SK-N-SH treated with all-trans-retinoic acid at 6 μM for 48 hours (cell line): ENCODE measurements at regions not wholly inside any gene's neighbourhood (a gene's known extent, or its start where the extent isn't known, plus 50 kb on each side); places are given as distances from the start of the nearest gene placed in this dataset.
A peak's percentile ranks its signal among the peaks of the same experiment; 100 is the strongest.

ENCODE experiments used
- ATAC-seq: fragments of 200-7000 bp; cut with Tn5 transposase; 3 replicates; pipeline ENCODE4 v1.9.1; 2020; ENCODE audit warnings: mild to moderate bottlenecking, moderate library complexity
- ARNTL ChIP-seq: fragments of 450-650 bp; formaldehyde crosslinking; IDR thresholded peaks from 2 replicates; pipeline ENCODE4 v1.5.0; 2020; ENCODE audit warnings: low read depth, mild to moderate bottlenecking, moderate library complexity, borderline replicate concordance
- CSDC2 ChIP-seq: fragments of 250-450 bp; sonication (Bioruptor Pico); IDR thresholded peaks from 2 replicates; pipeline ENCODE4 v1.5.0; 2020; ENCODE audit warnings: mild to moderate bottlenecking, moderate library complexity
- ESRRG ChIP-seq: fragments of 250-450 bp; sonication (Bioruptor Pico); IDR thresholded peaks from 2 replicates; pipeline ENCODE4 v1.6.1; 2021; ENCODE audit warnings: mild to moderate bottlenecking
- GLIS3 ChIP-seq: fragments of 250-450 bp; sonication (Bioruptor Pico); IDR thresholded peaks from 2 replicates; pipeline ENCODE4 v1.5.0; 2020; ENCODE audit warnings: mild to moderate bottlenecking, moderate library complexity
- ISL1 ChIP-seq: fragments of 250-450 bp; sonication (Bioruptor Pico); IDR thresholded peaks from 2 replicates; pipeline ENCODE4 v2.1.2; 2022; ENCODE audit warnings: mild to moderate bottlenecking, moderate library complexity
- OSR1 ChIP-seq: fragments of 250-450 bp; sonication (Bioruptor Pico); IDR thresholded peaks from 2 replicates; pipeline ENCODE4 v1.8.0; 2022; ENCODE audit warnings: moderate library complexity, mild to moderate bottlenecking, inconsistent platforms
- PPARA ChIP-seq: fragments of 250-450 bp; sonication (Bioruptor Pico); IDR thresholded peaks from 2 replicates; pipeline ENCODE4 v1.5.0; 2020; ENCODE audit warnings: mild to moderate bottlenecking, borderline replicate concordance
- RARB ChIP-seq: fragments of 250-450 bp; sonication (Bioruptor Pico); IDR thresholded peaks from 2 replicates; pipeline ENCODE4 v1.8.0; 2021; ENCODE audit warnings: mild to moderate bottlenecking, moderate library complexity
- SNAI2 ChIP-seq: fragments of 250-450 bp; sonication (Bioruptor Pico); IDR thresholded peaks from 2 replicates; pipeline ENCODE4 v1.5.0; 2020; ENCODE audit warnings: mild to moderate bottlenecking, moderate library complexity
- TCF4 ChIP-seq: fragments of 250-450 bp; sonication (Bioruptor Pico); IDR thresholded peaks from 2 replicates; pipeline ENCODE4 v1.8.0; 2021; ENCODE audit warnings: mild to moderate bottlenecking, moderate library complexity, borderline replicate concordance
- TOX ChIP-seq: fragments of 250-450 bp; sonication (Bioruptor Pico); IDR thresholded peaks from 2 replicates; pipeline ENCODE4 v1.8.0; 2021; ENCODE audit warnings: mild to moderate bottlenecking, moderate library complexity, borderline replicate concordance
- ZC3H10 ChIP-seq: fragments of 250-450 bp; sonication (Bioruptor Pico); IDR thresholded peaks from 2 replicates; pipeline ENCODE4 v1.5.1; 2021; ENCODE audit warnings: mild to moderate bottlenecking, moderate library complexity
- ZNF565 ChIP-seq: fragments of 450-650 bp; formaldehyde crosslinking; conservative IDR thresholded peaks from 2 replicates; pipeline ENCODE4 v1.5.0; 2020; ENCODE audit warnings: low read depth, mild to moderate bottlenecking, moderate library complexity
- ZNF70 ChIP-seq: fragments of 450-650 bp; formaldehyde crosslinking; IDR thresholded peaks from 2 replicates; pipeline ENCODE4 v1.5.0; 2020; ENCODE audit warnings: mild to moderate bottlenecking, moderate library complexity
- TF ChIP-seq, protein P1 (sequence below): fragments of 250-450 bp; sonication (Bioruptor Pico); IDR thresholded peaks from 2 replicates; pipeline ENCODE4 v1.5.0; 2020; ENCODE audit warnings: mild to moderate bottlenecking, moderate library complexity
- TF ChIP-seq, protein P2 (sequence below): fragments of 250-450 bp; sonication (Bioruptor Pico); IDR thresholded peaks from 2 replicates; pipeline ENCODE4 v1.8.0; 2020; ENCODE audit warnings: mild to moderate bottlenecking, moderate library complexity, borderline replicate concordance
- TF ChIP-seq, protein P3 (sequence below): fragments of 250-450 bp; sonication (Bioruptor Pico); IDR thresholded peaks from 2 replicates; pipeline ENCODE4 v1.8.0; 2021; ENCODE audit warnings: low read depth, mild to moderate bottlenecking, moderate library complexity, borderline replicate concordance
- TF ChIP-seq, protein P4 (sequence below): fragments of 250-450 bp; sonication (Bioruptor Pico); IDR thresholded peaks from 2 replicates; pipeline ENCODE4 v1.5.1; 2021; ENCODE audit warnings: mild to moderate bottlenecking, moderate library complexity
- TF ChIP-seq, protein P5 (sequence below): fragments of 250-450 bp; sonication (Bioruptor Pico); IDR thresholded peaks from 2 replicates; pipeline ENCODE4 v1.5.1; 2020; ENCODE audit warnings: low read depth, mild to moderate bottlenecking, moderate library complexity

DNA sequence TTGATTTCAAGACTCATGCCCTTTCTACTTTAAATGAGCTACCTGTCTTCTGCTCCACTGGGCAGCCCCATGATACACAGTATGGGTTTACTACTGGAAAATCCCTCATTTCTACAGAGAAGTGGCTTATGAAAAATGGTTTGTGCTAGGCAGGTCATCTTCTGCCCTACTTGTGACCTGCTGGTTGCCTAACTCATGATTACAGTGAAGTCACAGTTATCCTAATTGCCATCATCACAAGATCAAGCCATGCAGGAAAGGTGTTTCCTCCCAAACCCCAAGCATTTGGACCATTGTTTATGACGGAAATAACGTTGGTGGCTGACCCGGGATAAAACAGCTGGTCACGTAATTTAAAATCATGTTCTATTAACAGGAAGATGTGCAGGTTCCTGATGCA lies 330.6 kb downstream of the ACTL7B start (continued):
- TF ChIP-seq, protein P1, sequence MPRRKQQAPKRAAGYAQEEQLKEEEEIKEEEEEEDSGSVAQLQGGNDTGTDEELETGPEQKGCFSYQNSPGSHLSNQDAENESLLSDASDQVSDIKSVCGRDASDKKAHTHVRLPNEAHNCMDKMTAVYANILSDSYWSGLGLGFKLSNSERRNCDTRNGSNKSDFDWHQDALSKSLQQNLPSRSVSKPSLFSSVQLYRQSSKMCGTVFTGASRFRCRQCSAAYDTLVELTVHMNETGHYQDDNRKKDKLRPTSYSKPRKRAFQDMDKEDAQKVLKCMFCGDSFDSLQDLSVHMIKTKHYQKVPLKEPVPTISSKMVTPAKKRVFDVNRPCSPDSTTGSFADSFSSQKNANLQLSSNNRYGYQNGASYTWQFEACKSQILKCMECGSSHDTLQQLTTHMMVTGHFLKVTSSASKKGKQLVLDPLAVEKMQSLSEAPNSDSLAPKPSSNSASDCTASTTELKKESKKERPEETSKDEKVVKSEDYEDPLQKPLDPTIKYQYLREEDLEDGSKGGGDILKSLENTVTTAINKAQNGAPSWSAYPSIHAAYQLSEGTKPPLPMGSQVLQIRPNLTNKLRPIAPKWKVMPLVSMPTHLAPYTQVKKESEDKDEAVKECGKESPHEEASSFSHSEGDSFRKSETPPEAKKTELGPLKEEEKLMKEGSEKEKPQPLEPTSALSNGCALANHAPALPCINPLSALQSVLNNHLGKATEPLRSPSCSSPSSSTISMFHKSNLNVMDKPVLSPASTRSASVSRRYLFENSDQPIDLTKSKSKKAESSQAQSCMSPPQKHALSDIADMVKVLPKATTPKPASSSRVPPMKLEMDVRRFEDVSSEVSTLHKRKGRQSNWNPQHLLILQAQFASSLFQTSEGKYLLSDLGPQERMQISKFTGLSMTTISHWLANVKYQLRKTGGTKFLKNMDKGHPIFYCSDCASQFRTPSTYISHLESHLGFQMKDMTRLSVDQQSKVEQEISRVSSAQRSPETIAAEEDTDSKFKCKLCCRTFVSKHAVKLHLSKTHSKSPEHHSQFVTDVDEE (CRISPR knock-in tag): no peak
- TF ChIP-seq, protein P2, sequence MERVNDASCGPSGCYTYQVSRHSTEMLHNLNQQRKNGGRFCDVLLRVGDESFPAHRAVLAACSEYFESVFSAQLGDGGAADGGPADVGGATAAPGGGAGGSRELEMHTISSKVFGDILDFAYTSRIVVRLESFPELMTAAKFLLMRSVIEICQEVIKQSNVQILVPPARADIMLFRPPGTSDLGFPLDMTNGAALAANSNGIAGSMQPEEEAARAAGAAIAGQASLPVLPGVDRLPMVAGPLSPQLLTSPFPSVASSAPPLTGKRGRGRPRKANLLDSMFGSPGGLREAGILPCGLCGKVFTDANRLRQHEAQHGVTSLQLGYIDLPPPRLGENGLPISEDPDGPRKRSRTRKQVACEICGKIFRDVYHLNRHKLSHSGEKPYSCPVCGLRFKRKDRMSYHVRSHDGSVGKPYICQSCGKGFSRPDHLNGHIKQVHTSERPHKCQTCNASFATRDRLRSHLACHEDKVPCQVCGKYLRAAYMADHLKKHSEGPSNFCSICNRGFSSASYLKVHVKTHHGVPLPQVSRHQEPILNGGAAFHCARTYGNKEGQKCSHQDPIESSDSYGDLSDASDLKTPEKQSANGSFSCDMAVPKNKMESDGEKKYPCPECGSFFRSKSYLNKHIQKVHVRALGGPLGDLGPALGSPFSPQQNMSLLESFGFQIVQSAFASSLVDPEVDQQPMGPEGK (CRISPR knock-in tag): no peak
- no peak for TF ChIP-seq OSR1 (CRISPR knock-in tag)
- TF ChIP-seq ARNTL (CRISPR knock-in tag): no peak
- TF ChIP-seq, all 23 proteins: peak for 0

DNA sequence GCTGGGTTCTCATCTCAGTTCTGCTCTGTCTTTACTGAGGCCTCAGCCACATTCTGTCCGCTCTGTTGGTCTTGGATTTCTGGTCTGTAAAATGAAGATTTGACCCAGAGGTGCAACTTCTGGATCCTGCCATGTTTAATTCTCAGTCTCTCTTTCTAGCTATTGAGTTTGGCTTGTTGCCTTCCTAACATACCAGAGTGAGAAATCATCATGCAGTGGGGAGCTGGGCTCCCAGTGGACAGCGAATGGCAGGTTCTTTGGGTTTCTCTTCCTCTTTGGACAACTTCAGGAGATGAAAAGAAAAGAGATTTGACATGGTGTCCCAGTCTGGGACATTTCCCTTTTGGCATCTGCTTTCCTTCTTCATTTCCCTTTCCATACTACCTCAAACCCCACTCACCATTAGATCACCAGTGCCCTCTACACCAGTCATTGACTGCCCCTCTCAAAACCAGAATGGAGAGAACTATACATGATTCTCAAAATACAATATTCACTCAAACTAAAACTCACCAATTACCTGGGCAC lies 334.7 kb downstream of the ACTL7B start:
- peak; percentile 74 for ATAC-seq
- TF ChIP-seq ZNF70 (CRISPR knock-in tag) (no peak), TOX (no peak), ZNF565 (CRISPR knock-in tag) (no peak), OSR1 (CRISPR knock-in tag) (no peak), ARNTL (CRISPR knock-in tag) (no peak), SNAI2 (no peak), ESRRG (no peak), TCF4 (CRISPR knock-in tag) (no peak), GLIS3 (CRISPR knock-in tag) (no peak), PPARA (CRISPR knock-in tag) (no peak), RARB (CRISPR knock-in tag) (no peak)
- TF ChIP-seq, protein P3, sequence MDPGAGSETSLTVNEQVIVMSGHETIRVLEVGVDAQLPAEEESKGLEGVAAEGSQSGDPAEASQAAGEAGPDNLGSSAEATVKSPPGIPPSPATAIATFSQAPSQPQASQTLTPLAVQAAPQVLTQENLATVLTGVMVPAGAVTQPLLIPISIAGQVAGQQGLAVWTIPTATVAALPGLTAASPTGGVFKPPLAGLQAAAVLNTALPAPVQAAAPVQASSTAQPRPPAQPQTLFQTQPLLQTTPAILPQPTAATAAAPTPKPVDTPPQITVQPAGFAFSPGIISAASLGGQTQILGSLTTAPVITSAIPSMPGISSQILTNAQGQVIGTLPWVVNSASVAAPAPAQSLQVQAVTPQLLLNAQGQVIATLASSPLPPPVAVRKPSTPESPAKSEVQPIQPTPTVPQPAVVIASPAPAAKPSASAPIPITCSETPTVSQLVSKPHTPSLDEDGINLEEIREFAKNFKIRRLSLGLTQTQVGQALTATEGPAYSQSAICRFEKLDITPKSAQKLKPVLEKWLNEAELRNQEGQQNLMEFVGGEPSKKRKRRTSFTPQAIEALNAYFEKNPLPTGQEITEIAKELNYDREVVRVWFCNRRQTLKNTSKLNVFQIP (CRISPR knock-in tag): no peak
- TF ChIP-seq, protein P4, sequence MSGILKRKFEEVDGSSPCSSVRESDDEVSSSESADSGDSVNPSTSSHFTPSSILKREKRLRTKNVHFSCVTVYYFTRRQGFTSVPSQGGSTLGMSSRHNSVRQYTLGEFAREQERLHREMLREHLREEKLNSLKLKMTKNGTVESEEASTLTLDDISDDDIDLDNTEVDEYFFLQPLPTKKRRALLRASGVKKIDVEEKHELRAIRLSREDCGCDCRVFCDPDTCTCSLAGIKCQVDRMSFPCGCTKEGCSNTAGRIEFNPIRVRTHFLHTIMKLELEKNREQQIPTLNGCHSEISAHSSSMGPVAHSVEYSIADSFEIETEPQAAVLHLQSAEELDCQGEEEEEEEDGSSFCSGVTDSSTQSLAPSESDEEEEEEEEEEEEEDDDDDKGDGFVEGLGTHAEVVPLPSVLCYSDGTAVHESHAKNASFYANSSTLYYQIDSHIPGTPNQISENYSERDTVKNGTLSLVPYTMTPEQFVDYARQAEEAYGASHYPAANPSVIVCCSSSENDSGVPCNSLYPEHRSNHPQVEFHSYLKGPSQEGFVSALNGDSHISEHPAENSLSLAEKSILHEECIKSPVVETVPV: no peak

DNA sequence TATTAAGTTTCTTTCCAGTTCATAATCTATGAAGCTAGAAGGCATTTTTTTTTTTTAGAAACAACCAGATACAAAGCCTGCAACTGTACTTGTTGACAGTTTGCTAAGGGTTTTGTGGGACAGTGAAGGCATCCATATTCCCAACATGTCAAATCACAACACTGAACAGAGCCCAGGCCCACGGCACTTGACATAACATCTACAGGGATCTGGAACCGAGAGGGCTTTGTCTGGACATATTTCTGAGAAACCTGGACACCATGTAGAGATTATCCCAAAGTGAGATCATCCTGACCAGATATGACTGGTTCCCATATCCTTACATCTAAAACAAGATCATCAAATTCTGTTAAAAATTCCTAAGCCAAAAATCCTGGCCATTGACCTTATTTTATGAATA lies 336.3 kb downstream of the ACTL7B start:
- ATAC-seq: no peak
- TF ChIP-seq ZC3H10 (CRISPR knock-in tag) (no peak), ESRRG (no peak), ISL1 (CRISPR knock-in tag) (no peak), CSDC2 (CRISPR knock-in tag) (no peak), SNAI2 (no peak)
- TF ChIP-seq, protein P1 (CRISPR knock-in tag): no peak
- TF ChIP-seq, protein P5, sequence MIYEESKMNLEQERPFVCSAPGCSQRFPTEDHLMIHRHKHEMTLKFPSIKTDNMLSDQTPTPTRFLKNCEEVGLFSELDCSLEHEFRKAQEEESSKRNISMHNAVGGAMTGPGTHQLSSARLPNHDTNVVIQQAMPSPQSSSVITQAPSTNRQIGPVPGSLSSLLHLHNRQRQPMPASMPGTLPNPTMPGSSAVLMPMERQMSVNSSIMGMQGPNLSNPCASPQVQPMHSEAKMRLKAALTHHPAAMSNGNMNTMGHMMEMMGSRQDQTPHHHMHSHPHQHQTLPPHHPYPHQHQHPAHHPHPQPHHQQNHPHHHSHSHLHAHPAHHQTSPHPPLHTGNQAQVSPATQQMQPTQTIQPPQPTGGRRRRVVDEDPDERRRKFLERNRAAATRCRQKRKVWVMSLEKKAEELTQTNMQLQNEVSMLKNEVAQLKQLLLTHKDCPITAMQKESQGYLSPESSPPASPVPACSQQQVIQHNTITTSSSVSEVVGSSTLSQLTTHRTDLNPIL (CRISPR knock-in tag): no peak
